ENCODE measurements at regions not wholly inside any gene's neighbourhood (a gene's known extent, or its start where the extent isn't known, plus 50 kb on each side); places are given as distances from the start of the nearest gene placed in this dataset.

GRCh38 chr20:5675103-5676091 lies 64.6 kb upstream of the GPCPD1 start:
- no peaks in the 10 kb centered on the region for H3K36me3 Mint-ChIP-seq (ENCODE audit: low read depth)
- intact Hi-C loops (cut with micrococcal nuclease), result no loop called here
- TF ChIP-seq CTCF (IDR thresholded peaks at IDR 0.05), result no peak
- no peaks in the 10 kb centered on the region for H3K27me3 Mint-ChIP-seq
- H3K4me3 Mint-ChIP-seq, result no peak overlapping the region
- no peak overlapping the region for H3K27ac Mint-ChIP-seq
- ATAC-seq (no peak), DNase-seq (no peak)
- peaks cover 14% of the 10 kb centered on the region for H3K4me1 Mint-ChIP-seq (ENCODE audit: low read depth)
- no peaks in the 10 kb centered on the region for H3K9me3 Mint-ChIP-seq
- ChIA-PET POLR2A (no interaction called here), CTCF (interaction anchor here (1.3 kb wide), 1 partner anchor 107 kb away, joined by 3 read pairs; no protein-coding TSS in a partner anchor)

- Mint-ChIP-seq H3K4me3 (no peak overlapping the region), H3K9me3 (no peaks in the 10 kb centered on the region), H3K27me3 (no peaks in the 10 kb centered on the region), H3K4me1 (ENCODE audit: low read depth) (peaks cover 14% of the 10 kb centered on the region), H3K36me3 (ENCODE audit: low read depth) (no peaks in the 10 kb centered on the region), H3K27ac (peak overlapping the region; percentile 66)
- no peak for TF ChIP-seq CTCF (IDR thresholded peaks at IDR 0.05)
- ATAC-seq, result peak; percentile 93
- DNase-seq, result peak; percentile 44
- intact Hi-C loops (cut with micrococcal nuclease), result no loop called here
- CTCF ChIA-PET, result interaction anchor here (1.3 kb wide), 1 partner anchor 106 kb away, joined by 3 read pairs; no protein-coding TSS in a partner anchor
- POLR2A ChIA-PET, result interaction anchor here (0.7 kb wide), 1 partner anchor 17 kb away, joined by 3 read pairs; no protein-coding TSS in a partner anchor
Measured at GRCh38 chr20:5674176-5674660, 63.4 kb upstream of the GPCPD1 start.

GRCh38 chr20:5670874-5671273 lies 60.1 kb upstream of the GPCPD1 start:
- no peaks in the 10 kb centered on the region for H3K27me3 Mint-ChIP-seq
- ATAC-seq, result no peak
- H3K9me3 Mint-ChIP-seq, result no peaks in the 10 kb centered on the region
- TF ChIP-seq CTCF (IDR thresholded peaks at IDR 0.05), result no peak
- no peaks in the 10 kb centered on the region for H3K36me3 Mint-ChIP-seq (ENCODE audit: low read depth)
- POLR2A ChIA-PET, result no interaction called here
- CTCF ChIA-PET, result no interaction called here
- peaks cover 14% of the 10 kb centered on the region for H3K4me1 Mint-ChIP-seq (ENCODE audit: low read depth)
- no peak overlapping the region for H3K27ac Mint-ChIP-seq
- no peak overlapping the region for H3K4me3 Mint-ChIP-seq
- intact Hi-C loops (cut with micrococcal nuclease), result no loop called here
- no peak for DNase-seq

GRCh38 chr20:5670036-5670536 lies 59.3 kb upstream of the GPCPD1 start:
- no peak overlapping the region for H3K27ac Mint-ChIP-seq
- peaks cover 12% of the 10 kb centered on the region for H3K4me1 Mint-ChIP-seq (ENCODE audit: low read depth)
- ChIA-PET CTCF (no interaction called here), POLR2A (no interaction called here)
- H3K4me3 Mint-ChIP-seq, result no peak overlapping the region
- no peak for DNase-seq
- no peaks in the 10 kb centered on the region for H3K36me3 Mint-ChIP-seq (ENCODE audit: low read depth)
- ATAC-seq, result no peak
- intact Hi-C loops (cut with micrococcal nuclease), result no loop called here
- no peaks in the 10 kb centered on the region for H3K9me3 Mint-ChIP-seq
- TF ChIP-seq CTCF (IDR thresholded peaks at IDR 0.05), result no peak
- no peaks in the 10 kb centered on the region for H3K27me3 Mint-ChIP-seq

- ChIA-PET POLR2A (no interaction called here), CTCF (no interaction called here)
- H3K27ac Mint-ChIP-seq, result no peak overlapping the region
- no peak overlapping the region for H3K4me3 Mint-ChIP-seq
- DNase-seq (no peak), ATAC-seq (no peak)
- no peak for TF ChIP-seq CTCF (IDR thresholded peaks at IDR 0.05)
- H3K9me3 Mint-ChIP-seq, result no peaks in the 10 kb centered on the region
- no peaks in the 10 kb centered on the region for H3K36me3 Mint-ChIP-seq (ENCODE audit: low read depth)
- H3K27me3 Mint-ChIP-seq, result no peaks in the 10 kb centered on the region
- peaks cover 2% of the 10 kb centered on the region for H3K4me1 Mint-ChIP-seq (ENCODE audit: low read depth)
- intact Hi-C loops (cut with micrococcal nuclease), result no loop called here
Measured at GRCh38 chr20:5668529-5668868, 57.7 kb upstream of the GPCPD1 start.

Data from activated CD8-positive, alpha-beta T cell treated with anti-CD3 and anti-CD28 coated beads for 36 hours (primary cell).